NCI-H748 (cell line): ENCODE measurements at regions not wholly inside any gene's neighbourhood (a gene's known extent, or its start where the extent isn't known, plus 50 kb on each side); places are given as distances from the start of the nearest gene placed in this dataset.

Experiments
- DNase-seq: peaks from one replicate; lab custom pipeline; 2025; ENCODE audit not compliant: unreplicated experiment; lab: John Stamatoyannopoulos, UW

- no peak for DNase-seq
Measured at GRCh38 chr5:143730112-143730801, 81.7 kb upstream of the HMHB1 start.

DNA sequence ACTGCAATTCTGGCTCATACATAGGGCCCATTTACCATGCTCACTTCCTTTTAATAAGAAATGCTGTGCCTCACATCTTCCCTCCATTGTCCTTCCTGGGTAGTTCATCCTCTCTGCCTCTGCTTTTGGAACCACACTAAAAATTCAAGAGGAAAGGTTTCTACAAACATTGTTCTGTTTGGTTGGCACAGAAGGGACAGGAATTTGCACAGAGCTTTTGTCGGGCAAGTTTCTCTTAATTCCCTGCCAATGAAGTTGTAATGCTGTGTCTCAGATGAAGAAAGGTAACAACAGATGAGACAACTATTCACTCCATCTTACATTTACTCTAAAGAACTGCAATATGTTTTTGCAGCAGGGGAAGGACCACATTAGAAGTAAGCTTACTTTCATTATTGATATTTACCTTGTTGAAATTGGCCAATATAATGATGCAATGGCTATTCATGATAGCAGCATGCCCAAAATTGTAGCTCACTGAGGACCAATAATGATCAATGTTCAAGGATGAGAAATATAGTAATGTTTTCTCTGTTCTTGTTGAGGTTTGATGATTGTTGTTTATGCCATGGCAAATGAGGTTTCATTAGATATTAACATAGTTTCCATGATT is 82.5 kb upstream of the HMHB1 start:
- no peak for DNase-seq

- no peak for DNase-seq
Measured at GRCh38 chr5:143723159-143723558, 88.8 kb upstream of the HMHB1 start.

- no peak for DNase-seq
Measured at GRCh38 chr5:143721925-143722324, 90.0 kb upstream of the HMHB1 start.

DNA sequence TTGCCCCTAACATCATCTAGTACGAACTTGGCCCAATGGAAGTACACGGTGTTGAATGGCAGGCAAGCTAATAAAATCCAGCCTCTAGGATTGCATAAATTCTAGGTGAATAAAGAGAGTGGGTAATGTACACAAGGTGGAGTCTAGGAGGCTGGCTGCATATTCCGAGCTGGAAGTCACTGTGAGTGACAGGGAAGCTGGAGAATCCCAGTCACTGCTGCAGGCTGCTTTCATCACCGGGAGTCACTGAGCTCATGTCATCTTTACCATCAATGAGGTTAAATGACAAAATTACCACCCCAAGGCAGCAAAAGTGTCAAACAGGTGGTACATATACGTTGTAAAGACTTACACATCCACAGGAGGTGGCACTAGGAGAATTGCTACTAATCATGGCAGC is 91.3 kb upstream of the HMHB1 start:
- DNase-seq: no peak

- no peak for DNase-seq
Measured at GRCh38 chr5:143717400-143717799, 94.6 kb upstream of the HMHB1 start.

DNA sequence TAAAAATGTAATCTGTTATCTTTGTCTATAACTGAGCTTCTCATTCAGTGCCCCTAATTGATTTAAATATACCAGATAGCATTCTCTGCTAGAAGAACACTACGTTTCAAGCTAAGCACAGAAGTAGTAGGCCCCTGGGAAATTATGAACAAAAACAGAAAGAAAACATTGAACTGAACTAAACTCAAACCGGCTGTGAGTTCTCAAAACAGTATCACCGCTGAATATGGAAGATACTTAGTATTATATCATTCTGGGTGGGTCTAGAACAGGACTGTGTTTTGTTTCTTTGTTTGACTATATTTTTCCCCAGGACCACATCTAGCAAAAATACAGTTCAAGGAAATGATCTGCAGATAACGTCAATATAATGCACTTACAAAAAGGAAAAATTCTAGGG is 95.1 kb upstream of the HMHB1 start:
- DNase-seq: no peak

GRCh38 chr5:143715616-143716015 is 96.3 kb upstream of the HMHB1 start:
- DNase-seq: no peak

GRCh38 chr5:143714629-143715028 is 97.3 kb upstream of the HMHB1 start:
- DNase-seq: no peak

DNA sequence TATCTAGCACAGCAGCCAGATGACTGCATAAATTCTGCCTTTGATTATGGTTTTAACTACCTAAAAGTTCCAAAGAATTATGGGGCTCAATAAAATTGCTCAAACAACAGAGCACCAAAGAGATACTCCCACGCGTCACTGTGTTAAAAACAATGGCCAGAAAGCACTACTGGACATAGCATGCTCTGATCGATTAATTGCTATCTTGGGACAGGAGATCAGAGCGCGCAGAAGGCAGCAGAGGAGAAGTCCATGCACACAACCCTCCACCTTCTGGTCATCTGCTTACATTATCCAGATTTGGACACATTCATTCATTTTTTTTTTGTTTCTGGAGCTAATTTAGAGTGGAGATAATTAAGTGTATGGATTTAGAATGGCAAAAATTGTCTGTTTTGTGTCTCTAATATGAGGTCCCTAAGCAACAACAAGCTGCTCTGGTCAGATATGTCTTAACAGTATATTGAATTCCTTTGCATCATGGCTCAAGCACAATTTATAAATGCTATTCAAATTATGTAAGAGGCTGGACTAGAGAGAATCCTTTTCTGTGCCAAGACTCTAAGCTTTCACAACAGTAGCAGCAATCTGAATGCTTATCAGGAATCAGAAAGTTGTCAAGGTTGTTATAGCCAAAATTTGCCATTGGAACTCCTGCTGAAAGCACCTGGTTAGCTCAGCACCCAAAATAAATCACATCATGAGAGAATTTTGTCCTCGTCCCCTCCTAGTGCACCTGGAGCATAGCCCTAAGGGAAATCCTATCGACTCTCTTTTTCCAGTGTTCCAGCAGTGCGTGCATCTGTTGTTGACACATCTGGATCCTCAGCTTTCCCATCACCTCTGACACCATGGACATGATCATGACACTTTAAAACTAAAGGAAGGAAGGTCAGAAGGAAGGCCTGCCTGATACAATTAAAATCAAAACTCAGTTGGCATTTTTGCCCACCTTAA is 98.6 kb upstream of the HMHB1 start:
- DNase-seq: no peak

- DNase-seq: no peak
Measured at GRCh38 chr5:143708672-143709071, 103.3 kb upstream of the HMHB1 start.

DNA sequence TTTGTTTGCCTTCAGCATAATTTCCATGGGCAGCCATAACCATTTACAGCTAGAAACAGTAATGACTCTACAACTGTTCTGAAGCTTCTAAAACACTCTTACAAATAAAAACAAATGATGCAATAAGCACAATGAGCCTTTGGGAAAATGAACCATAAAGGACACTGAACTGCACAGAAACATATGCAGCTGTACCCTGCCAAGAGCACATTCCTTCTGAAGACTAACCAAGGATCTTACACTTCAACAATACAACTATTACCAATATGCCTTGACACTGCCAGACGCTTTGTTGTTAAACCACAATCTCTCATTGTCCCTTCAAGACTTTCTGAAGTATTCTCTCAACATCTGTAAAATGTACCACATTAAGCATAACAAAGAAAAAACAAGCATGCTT is 104.2 kb upstream of the HMHB1 start:
- DNase-seq: no peak

DNA sequence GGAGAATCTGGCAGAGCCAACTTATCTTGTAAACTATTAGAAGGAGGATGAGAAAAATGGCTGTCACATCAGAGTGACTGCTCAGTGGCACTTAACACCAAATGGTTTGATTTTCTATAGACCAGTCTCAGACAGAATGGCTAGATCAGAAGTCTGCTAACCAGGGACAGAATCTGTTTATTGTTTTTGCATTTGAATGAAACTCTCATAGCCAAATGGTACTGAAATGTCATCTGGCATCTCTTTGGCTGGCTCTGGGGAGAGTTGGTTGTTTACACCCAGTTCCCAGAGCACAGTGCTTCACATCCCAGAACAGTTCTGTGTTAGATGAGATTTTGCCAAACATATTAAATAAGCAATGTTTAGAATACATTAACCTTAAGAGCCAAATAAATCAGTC is 106.6 kb upstream of the HMHB1 start:
- DNase-seq: no peak

DNA sequence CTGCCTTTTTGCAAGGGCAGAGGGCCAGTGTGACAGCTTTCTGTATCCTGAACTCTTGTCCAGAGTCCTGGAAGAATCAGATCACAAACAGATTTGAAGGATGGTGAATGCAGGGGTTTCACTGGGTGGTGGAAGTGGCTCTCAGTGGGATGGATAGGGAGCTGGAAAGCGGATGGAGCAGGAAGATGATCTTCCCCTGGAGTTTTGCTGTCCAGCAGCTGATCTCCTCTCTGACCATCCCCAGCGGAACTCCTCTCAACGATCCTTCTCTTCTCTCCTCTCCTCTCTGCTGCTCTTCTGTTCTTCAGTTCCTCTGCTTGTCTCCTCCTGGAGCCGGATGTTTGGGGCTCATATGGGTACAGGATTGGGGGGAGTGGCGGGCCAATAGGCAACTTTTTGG is 108.3 kb upstream of the HMHB1 start:
- DNase-seq: no peak

DNA sequence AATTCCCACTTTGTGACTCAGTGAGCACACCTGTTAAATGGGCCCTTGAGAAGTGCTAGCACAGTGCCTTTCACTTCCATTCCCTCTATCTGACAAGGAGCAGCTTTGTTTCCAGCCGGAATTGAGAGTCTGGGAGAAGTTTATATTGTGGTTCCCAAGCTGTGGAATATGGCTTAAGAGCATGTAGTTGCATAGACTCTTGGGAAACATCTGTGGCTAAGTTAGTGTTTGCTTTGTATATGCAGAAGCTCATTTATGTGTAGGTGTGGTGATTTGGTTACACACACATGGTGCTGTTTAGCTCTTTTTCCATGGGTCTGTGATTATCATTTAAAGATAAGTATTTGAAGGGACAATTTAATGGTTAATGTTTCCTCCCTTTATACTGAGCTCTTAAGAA is 110.5 kb upstream of the HMHB1 start:
- no peak for DNase-seq

- DNase-seq: no peak
Measured at GRCh38 chr5:143700994-143701393, 111.0 kb upstream of the HMHB1 start.

- no peak for DNase-seq
Measured at GRCh38 chr5:143699121-143699520, 112.8 kb upstream of the HMHB1 start.

DNA sequence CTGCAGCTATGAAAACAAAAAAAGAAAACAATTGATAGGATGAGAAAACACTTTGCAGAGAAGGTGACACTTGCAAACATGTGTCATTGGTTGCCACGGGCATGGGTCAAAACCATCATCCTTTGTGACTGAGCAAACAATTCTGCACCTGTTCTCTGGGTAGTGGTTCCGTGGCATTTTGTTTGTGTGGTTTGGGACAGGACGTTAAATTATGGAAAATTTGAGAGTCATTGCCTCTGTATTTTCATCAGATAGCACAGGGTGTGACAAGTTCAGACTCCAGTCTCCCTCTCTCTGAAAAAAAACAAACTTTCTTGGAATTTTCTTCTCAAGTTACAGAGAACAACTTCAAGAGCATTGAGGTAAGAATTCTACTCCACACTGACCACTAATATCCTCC is 113.4 kb upstream of the HMHB1 start:
- peak; percentile 53 for DNase-seq

GRCh38 chr5:143696921-143697320 is 115.0 kb upstream of the HMHB1 start:
- no peak for DNase-seq

DNA sequence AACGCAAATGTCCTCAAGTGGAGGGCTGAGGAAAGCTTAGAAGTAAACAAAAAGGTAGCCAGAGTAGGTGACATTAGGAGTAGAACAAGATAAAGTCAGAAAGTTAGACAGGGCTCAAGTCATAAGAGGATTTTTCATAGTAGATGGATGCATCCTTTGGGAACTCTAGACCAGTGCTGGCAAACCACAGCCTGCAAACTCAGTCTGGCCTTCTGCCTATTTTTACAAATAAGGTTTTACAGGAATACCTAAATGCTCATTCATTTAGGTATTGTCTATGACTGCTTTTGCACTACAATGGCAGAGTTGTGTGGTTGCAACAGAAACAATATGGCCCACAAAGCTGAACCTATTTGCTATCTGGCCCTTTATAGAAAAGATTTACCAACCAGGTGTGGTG is 116.0 kb upstream of the HMHB1 start:
- DNase-seq: no peak

DNA sequence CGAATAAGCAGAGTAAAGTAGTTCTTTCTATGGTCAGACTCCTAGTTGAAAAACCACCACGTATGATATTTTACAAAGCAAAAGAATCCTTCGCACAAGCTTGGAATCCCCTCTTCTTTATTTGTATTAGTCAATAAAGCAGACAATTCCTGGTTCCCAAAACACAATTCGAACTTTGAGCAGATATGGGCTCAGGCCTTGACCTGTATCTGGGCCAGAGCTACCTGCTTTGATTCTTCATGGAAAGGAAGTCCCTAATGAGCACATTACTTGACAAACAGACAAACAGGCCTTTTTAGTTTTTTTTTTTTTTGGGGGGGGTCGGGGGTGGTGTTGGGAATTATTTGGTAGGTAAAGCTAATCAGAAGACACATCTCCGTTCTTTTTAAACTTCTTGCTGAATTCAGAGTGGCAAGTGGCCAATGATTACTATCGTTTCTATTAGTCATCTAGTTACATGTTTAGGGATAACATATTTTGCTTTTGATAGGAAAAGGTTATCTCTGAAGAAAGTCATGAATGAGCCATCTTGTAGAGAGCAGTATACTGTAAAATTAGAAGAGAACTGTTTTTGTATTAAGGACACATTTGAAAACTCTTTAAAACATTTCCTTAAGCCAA is 116.6 kb upstream of the HMHB1 start:
- DNase-seq: no peak

DNA sequence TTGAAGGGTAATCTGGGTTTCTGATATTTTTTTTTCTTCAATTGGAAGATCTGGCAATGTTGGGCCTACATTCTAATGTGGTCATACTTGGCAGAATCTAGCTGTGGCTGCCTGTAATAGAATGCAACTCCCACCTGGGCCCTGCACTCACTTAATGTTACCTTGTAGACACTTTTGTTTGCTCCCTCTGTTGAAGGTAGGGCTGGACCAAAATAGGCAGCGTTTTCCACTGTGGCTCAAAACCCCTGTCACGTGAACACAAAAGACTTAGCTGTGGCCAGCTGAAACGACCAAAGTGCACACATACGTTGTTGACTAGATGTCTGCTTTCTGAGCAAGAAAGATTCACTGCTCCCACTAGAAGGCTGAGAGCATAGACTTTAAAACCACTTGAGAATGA is 117.6 kb upstream of the HMHB1 start:
- DNase-seq: no peak
